Esophagus mucosa (tissue), 1 donor: ENCODE measurements at regions not wholly inside any gene's neighbourhood (a gene's known extent, or its start where the extent isn't known, plus 50 kb on each side); places are given as distances from the start of the nearest gene placed in this dataset.
"Not testable (repeated sequence)": the region's sequence is repeated elsewhere in the genome, so short reads cannot be mapped to it uniquely, and the experiment has no call there.

Experiments
- ATAC-seq: fragments of 200-7000 bp; cut with Tn5 transposase; one replicate; pipeline ENCODE4 v1.9.1; 2020
- donor health status: DM: yes; HTN: yes; CAD: no.

GRCh38 chr12:123061441-123062205 is 81.1 kb downstream of the ARL6IP4 start:
- no peak for ATAC-seq

DNA sequence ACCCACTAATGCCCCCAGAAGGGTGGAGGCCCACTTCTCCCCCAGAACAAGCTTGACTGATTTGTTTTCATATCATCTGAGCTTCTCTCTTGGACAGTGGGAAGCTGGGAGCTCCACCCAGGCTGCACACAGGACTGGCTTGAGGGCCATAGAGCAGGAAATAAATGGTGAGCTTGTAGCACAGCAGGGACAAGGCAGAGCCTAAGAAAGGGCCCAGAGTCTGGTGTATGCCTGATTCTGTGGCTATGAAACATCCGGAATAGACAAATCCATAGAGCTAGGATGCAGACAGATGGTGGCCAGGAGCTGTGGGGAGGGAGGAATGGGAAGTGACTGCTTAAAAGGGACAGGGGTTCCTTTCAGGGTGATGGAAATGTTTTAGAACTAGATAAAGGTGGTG is 79.0 kb downstream of the ARL6IP4 start:
- ATAC-seq, result no peak

DNA sequence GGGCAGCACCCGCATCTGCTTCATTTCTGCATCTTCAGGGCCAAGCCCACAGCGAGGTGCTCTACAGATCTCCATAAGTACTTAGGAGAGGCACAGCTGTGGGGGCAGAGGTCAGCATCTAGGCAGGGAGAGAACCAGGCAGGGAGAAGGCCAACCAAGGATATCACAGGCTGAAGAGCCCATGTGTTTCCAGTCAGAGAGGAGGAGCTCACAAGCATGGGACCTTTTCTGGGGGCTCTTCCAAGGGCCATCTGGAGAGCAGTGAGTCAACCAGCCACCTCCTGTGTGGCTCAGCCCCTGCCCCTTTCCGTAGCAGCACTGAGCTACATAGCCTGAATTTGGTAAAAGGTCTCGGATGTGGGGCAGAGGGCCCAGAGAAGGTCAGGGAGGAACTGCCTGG is 78.5 kb downstream of the ARL6IP4 start:
- no peak for ATAC-seq

- no peak for ATAC-seq
Measured at GRCh38 chr12:123058481-123058880, 78.0 kb downstream of the ARL6IP4 start.

- ATAC-seq, result no peak
Measured at GRCh38 chr12:123057513-123058265, 77.2 kb downstream of the ARL6IP4 start.

DNA sequence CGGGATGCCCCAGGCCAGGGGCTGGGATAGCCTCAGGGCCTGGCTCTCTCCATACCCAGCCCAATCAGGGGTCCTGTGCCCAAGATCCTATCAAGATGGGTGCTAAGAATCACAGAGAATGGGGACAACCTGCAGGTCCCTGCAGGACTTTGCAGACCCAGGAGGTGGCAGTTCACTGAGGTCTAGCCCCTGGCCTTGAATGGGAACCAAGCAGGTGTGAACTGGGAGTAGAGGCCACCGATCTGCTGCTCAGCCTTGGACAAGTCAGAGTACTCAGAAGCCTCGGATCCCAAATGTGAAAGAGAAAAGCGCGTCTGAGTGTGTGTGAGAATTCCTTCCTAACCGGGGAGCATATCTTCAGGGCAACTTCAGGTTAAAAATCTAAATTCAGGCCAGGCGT is 76.2 kb downstream of the ARL6IP4 start:
- no peak for ATAC-seq

- no peak for ATAC-seq
Measured at GRCh38 chr12:123056053-123056452, 75.6 kb downstream of the ARL6IP4 start.

DNA sequence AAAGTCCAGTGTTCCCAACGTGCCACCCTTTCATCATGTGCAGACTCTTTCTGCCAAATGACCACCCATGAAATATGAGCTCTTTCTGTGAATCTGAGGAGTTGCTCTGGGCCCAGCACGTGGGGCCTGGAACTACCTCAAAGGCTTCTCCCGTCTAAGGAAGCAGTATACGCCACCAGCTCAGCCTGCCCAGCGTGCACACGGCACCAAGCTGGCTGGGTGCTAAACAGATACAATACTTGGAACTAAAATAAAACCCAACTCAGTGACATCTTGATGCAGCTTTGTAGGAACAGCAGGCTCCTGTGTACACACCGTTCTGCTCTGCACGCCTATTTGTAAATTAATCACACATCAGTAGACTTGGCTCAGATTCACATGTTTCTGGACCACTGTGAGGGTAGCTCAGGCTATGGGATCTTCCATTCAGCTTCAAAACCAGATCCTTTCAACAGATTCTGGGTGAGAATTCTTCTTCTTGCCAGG is 74.8 kb downstream of the ARL6IP4 start:
- no peak for ATAC-seq

GRCh38 chr12:123054371-123054770 is 73.9 kb downstream of the ARL6IP4 start:
- ATAC-seq, result no peak

DNA sequence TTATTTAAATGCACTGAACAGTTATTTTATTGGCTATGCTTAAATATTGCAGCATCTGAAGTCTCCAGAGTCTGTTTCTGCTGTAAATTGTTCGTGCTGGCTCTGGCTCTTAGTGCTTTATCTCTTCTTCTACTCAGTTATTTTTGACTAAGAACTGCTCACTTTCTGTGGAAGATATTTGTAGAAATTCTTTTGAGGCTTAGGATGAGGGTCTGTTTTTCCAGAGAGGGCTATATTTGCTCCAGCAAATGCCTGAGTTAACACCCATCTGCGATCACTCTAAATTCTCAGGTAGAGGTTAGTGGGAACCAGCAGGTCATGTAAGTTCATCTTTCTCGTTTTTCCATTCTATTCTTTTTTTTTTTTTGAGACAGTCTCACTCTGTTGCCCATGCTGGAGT is 71.1 kb downstream of the ARL6IP4 start:
- no peak for ATAC-seq

- ATAC-seq, result no peak
Measured at GRCh38 chr12:123050913-123051312, 70.4 kb downstream of the ARL6IP4 start.

DNA sequence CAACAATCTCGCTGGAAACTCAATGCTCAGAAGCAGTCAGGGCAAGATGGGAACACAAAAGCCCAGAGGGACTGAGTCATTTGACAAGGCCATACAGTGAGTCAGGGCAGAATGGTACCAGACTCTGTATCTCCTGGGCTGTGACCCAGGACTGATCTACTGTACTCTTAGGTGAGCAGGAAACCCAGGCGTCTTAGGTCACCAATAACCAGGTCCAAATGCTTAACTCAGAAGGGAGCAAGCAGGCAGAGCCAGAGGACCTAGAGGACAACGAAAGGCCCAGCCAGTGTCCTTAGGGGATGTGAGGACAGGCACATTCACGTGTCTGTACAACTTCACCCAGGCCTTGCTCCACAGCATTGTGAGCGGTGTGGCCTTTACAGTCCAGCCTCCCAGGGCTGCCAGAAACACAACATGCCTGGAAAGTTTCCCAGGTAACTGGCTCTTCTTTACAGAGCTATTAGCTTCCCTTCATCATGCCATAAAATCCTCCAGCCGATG is 69.9 kb downstream of the ARL6IP4 start:
- ATAC-seq, result peak; percentile 95

- peak; percentile 10 for ATAC-seq
Measured at GRCh38 chr12:123049398-123050240, 69.1 kb downstream of the ARL6IP4 start.

GRCh38 chr12:123047892-123048291 is 67.4 kb downstream of the ARL6IP4 start:
- ATAC-seq, result not testable (repeated sequence)

DNA sequence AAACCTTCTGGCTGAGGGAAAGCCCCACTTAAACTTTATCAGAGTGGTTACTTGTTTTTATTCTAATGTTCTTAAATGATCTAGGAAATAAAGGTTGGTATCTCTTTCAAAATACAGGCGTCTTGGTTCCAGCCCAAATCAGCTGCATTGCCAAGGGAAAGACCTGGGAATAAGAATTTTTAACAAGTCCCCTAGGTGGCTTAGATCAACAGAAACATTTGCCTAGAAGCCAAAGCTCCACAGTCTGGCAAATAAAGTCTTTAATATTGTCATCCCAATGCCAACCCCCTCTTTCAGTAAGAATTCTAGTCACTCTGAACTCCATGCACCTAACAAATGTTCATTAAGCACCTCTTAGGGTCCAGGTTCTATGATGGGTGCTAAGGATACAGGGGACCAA is 66.8 kb downstream of the ARL6IP4 start:
- no peak for ATAC-seq

DNA sequence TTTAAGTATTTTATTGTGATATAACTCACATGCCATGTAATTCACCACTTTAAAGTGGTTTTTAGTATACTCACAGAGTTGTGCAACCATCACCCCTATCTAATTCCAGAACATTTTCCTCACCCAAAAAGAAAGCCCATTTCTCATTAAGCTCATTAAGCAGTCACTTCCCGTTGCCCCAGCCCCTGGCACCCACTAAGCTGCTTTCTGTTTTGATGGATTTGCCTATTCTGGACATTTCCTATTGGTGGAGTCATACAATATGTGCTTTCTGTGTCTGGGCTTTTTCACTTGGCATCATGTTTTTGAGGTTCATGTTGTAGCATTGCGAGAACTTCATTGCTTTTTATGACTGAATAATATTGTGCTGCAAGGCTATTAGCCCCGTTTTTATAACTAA is 66.0 kb downstream of the ARL6IP4 start:
- ATAC-seq, result no peak

DNA sequence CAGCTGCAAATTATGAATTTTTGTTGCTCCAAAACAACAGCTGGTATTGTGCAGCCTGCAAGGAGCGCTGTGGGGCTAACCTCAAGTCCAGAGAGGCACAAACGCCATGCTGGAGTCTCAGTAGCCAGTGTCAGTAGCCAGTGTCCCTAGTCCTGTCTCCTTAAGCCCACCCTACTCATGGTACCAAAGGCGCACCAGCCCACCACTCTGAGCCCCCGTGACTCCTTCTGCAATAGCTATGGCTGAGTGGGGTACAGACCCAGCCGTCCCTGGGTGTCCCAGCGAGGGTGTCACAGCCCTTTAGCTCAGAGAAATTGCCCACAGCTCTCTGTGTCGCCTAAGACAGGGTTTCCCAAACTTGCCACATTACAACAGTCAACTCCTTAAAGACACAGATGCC is 65.2 kb downstream of the ARL6IP4 start:
- no peak for ATAC-seq

DNA sequence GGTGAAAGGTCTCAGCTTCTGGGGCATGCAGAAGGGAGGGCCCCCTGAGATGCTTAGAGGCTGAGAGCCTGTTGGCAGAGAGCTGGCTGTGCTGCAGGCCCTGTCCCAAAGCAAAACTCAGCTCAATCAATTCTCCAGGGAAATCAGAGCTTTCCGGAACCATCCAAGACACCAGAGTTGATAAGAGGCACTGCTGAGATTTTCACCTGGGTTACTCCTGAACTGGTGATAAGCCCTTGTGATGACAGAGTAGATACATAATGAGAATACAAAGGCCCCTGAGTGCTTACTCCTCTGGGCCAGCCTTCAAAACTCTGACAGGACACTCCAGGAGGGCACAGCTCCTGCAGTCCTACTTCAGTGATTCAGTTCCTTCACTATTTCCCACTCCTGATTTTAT is 63.9 kb downstream of the ARL6IP4 start:
- no peak for ATAC-seq

GRCh38 chr12:123043536-123044001 is 63.1 kb downstream of the ARL6IP4 start:
- peak; percentile 78 for ATAC-seq

- no peak for ATAC-seq
Measured at GRCh38 chr12:123042833-123043232, 62.4 kb downstream of the ARL6IP4 start.

GRCh38 chr12:123041811-123042655 is 61.6 kb downstream of the ARL6IP4 start:
- ATAC-seq, result no peak

DNA sequence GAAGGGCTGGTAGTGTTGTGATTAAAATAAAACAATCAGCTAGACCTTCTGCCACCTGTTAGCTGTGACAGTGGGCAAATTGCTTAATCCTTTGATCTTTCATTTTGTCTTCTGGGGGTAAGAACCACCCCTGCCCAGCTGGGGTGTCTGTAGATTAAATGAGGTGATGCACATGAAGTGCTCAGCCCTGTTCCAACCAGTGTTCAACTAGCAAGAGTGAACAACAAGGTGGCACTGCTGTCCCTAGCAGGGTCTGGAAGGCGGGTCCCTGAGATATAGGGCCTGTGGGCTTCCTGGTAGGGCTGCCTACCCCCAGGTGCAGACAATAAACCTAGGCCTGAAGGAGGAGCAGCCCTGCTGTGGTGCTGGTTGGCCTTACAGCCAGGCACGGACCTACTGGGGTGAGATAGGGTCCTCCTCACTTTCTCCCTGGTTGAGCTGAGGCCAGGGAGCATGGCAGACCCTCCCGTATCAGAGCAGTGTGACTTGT is 60.6 kb downstream of the ARL6IP4 start:
- ATAC-seq, result no peak
